ENCODE measurements at regions not wholly inside any gene's neighbourhood (a gene's known extent, or its start where the extent isn't known, plus 50 kb on each side); places are given as distances from the start of the nearest gene placed in this dataset.

DNA sequence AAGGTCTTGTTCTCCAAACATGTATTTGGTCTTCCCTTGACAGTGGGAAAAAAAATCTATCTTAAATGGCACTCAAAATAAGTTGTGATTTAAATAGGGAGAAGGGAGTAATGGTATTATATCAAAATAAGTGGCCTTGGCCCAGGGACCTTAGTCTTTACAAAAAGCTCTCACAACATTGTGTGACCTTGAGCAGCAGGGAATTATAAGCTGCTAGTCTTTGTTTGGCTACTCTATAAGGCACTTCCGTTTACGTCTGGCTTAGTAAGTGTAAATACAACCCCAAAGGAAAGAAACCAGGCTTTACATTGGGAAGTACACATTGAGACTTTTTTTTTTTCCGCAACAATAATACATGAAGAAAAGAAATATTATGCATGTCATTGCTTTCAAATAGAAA lies 734.0 kb upstream of the LINC00305 start:
- Histone ChIP-seq H3K36me3 (no peaks in the 10 kb centered on the region), H3K27ac (no peak overlapping the region), H3K4me3 (no peak overlapping the region), H3K27me3 (no peaks in the 10 kb centered on the region), H3K4me1 (no peaks in the 10 kb centered on the region), H3K9me3 (no peaks in the 10 kb centered on the region)
- DNase-seq (ENCODE audit: extremely low spot score in 2 of 2): no peak
- intact Hi-C loops (cut with DNase I): no loop called here
- TF ChIP-seq POLR2A (IDR thresholded peaks at IDR 0.05) (no peak), POLR2AphosphoS5 (IDR thresholded peaks at IDR 0.05; ENCODE audit: insufficient read depth in 1 of 2, low read depth in 1 of 2) (no peak), CTCF (IDR thresholded peaks at IDR 0.05) (no peak)

DNA sequence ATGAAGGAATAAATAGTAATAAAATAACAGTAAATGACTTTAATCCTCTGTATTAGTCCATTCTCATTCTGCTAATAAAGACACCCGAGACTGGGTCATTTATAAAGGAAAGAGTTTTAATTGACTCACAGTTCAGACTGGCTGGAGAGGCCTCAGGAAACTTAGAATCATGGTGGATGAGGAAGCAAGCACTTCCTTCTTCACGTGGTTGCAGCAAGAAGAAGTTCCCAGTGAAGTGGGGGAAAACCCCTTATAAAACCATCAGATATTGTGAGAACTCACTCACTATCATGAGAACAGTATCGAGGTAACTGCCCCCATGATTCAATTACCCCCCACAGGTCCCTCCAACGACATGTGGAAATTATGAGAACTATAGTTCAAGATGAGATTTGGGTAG lies 727.9 kb upstream of the LINC00305 start:
- H3K36me3 ChIP-seq: no peaks in the 10 kb centered on the region
- no peak for DNase-seq (ENCODE audit: extremely low spot score in 2 of 2)
- H3K4me1 ChIP-seq: no peaks in the 10 kb centered on the region
- no peak for TF ChIP-seq POLR2A (IDR thresholded peaks at IDR 0.05)
- no peak for TF ChIP-seq CTCF (IDR thresholded peaks at IDR 0.05)
- no peak for TF ChIP-seq POLR2AphosphoS5 (IDR thresholded peaks at IDR 0.05; ENCODE audit: insufficient read depth in 1 of 2, low read depth in 1 of 2)
- no peak overlapping the region for H3K27ac ChIP-seq
- intact Hi-C loops (cut with DNase I): no loop called here
- no peak overlapping the region for H3K4me3 ChIP-seq
- no peaks in the 10 kb centered on the region for H3K9me3 ChIP-seq
- no peaks in the 10 kb centered on the region for H3K27me3 ChIP-seq

DNA sequence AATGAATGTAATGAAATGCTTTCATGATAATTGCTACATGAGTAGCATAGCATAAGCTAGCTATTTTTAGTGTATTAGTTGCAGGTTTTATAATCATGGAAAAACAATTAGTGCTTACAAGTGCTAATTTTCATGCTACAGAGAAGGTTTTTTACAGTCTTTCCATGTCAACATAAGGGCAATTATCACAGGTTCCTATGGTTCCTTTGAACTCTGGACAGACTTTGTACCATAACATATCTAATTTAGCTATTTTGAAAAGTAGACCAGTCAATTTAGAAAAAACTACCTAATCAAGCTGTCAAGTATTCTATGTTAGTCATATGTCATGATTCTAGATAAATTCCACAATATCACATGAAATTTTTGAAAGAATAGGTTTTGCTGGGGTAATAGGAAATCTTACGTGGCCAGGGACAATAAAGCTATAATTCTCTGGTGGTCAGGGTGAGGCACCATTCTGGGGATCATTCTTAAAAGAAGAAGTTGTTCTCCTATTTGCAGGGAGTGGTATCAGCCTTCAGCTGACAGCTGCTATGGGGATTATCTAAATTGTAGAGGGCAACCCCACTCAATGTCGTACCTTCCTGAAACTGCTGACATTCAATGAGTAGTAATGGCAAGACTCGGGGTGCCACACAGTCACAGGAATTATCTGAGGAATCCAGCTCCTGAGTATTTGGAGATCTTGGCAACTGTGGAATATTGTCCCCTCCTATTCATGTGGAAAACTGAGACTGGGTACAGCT lies 724.0 kb upstream of the LINC00305 start:
- no peak overlapping the region for H3K27ac ChIP-seq
- intact Hi-C loops (cut with DNase I): no loop called here
- H3K4me3 ChIP-seq: no peak overlapping the region
- no peaks in the 10 kb centered on the region for H3K9me3 ChIP-seq
- no peak for DNase-seq (ENCODE audit: extremely low spot score in 2 of 2)
- no peaks in the 10 kb centered on the region for H3K4me1 ChIP-seq
- TF ChIP-seq POLR2A (IDR thresholded peaks at IDR 0.05): no peak
- TF ChIP-seq CTCF (IDR thresholded peaks at IDR 0.05): no peak
- TF ChIP-seq POLR2AphosphoS5 (IDR thresholded peaks at IDR 0.05; ENCODE audit: insufficient read depth in 1 of 2, low read depth in 1 of 2): no peak
- no peaks in the 10 kb centered on the region for H3K27me3 ChIP-seq
- H3K36me3 ChIP-seq: no peaks in the 10 kb centered on the region

GRCh38 chr18:64854112-64854511 lies 705.2 kb upstream of the LINC00305 start:
- Histone ChIP-seq H3K9me3 (no peaks in the 10 kb centered on the region), H3K36me3 (no peaks in the 10 kb centered on the region), H3K27ac (no peak overlapping the region), H3K4me1 (no peaks in the 10 kb centered on the region), H3K27me3 (no peaks in the 10 kb centered on the region), H3K4me3 (no peak overlapping the region)
- no peak for DNase-seq (ENCODE audit: extremely low spot score in 2 of 2)
- intact Hi-C loops (cut with DNase I): no loop called here
- TF ChIP-seq CTCF (IDR thresholded peaks at IDR 0.05): no peak
- TF ChIP-seq POLR2AphosphoS5 (IDR thresholded peaks at IDR 0.05; ENCODE audit: insufficient read depth in 1 of 2, low read depth in 1 of 2): no peak
- TF ChIP-seq POLR2A (IDR thresholded peaks at IDR 0.05): no peak

DNA sequence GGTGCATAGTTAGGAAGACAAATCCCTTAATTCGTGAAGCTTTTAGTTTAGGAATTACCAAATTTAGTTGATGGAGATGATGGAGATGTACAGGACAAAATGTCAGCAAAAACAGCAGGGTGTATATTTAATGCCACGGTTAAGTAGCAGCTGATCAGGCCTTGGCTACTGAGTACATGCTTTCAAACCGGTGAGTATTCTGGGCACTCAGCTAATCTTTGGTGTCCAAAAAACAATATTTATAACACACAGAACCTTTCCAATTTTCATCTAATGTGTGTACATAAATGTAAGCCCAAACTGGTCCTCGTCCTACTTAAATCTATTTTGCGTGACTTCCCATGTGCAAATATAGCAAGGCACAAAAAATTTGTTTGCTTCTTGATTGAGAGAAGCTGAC lies 703.4 kb upstream of the LINC00305 start:
- intact Hi-C loops (cut with DNase I): no loop called here
- H3K4me3 ChIP-seq: no peak overlapping the region

More for the DNA sequence above, 703.4 kb upstream of the LINC00305 start:
- no peaks in the 10 kb centered on the region for H3K4me1 ChIP-seq
- DNase-seq (ENCODE audit: extremely low spot score in 2 of 2): no peak
- no peaks in the 10 kb centered on the region for H3K27me3 ChIP-seq
- H3K9me3 ChIP-seq: no peaks in the 10 kb centered on the region
- no peaks in the 10 kb centered on the region for H3K36me3 ChIP-seq
- TF ChIP-seq CTCF (IDR thresholded peaks at IDR 0.05): no peak
- no peak for TF ChIP-seq POLR2A (IDR thresholded peaks at IDR 0.05)
- TF ChIP-seq POLR2AphosphoS5 (IDR thresholded peaks at IDR 0.05; ENCODE audit: insufficient read depth in 1 of 2, low read depth in 1 of 2): no peak
- no peak overlapping the region for H3K27ac ChIP-seq
